ENCODE measurements at regions not wholly inside any gene's neighbourhood (a gene's known extent, or its start where the extent isn't known, plus 50 kb on each side); places are given as distances from the start of the nearest gene placed in this dataset.

- no peak overlapping the region for H3K4me3 Mint-ChIP-seq
- H3K27me3 Mint-ChIP-seq, result peaks cover 27% of the 10 kb centered on the region
- H3K27ac Mint-ChIP-seq, result no peak overlapping the region
- ChIA-PET POLR2A (no interaction called here), CTCF (interaction anchor here (0.6 to 3.5 kb wide), 36 partner anchors 10 to 1657 kb away, joined by 3 to 22 read pairs (median 4); no protein-coding TSS in a partner anchor)
- H3K4me1 Mint-ChIP-seq, result peaks cover 4% of the 10 kb centered on the region
- ATAC-seq, result peak; percentile 84
- intact Hi-C loops (cut with DNase I, micrococcal nuclease), result loop anchor here (1.0 to 2.0 kb wide), 2 partner anchors 963 kb away; no protein-coding TSS in a partner anchor
- no peaks in the 10 kb centered on the region for H3K9me3 Mint-ChIP-seq (ENCODE audit: low read depth)
- DNase-seq, result peak; percentile 69
- H3K36me3 Mint-ChIP-seq (ENCODE audit: low read depth), result no peaks in the 10 kb centered on the region
These were observed 117.6 kb upstream of the FAM204A start for GRCh38 chr10:118459642-118460193.

GRCh38 chr10:118458957-118459641 lies 117.0 kb upstream of the FAM204A start:
- Mint-ChIP-seq H3K4me3 (no peak overlapping the region), H3K36me3 (ENCODE audit: low read depth) (no peaks in the 10 kb centered on the region), H3K27me3 (peaks cover 23% of the 10 kb centered on the region), H3K4me1 (peaks cover 4% of the 10 kb centered on the region), H3K9me3 (ENCODE audit: low read depth) (no peaks in the 10 kb centered on the region), H3K27ac (no peak overlapping the region)
- intact Hi-C loops (cut with DNase I, micrococcal nuclease), result loop anchor here (1.0 to 2.0 kb wide), 2 partner anchors 962 to 963 kb away; no protein-coding TSS in a partner anchor
- ChIA-PET POLR2A (no interaction called here), CTCF (interaction anchor here (0.6 to 3.5 kb wide), 34 partner anchors 9 to 1656 kb away, joined by 3 to 22 read pairs (median 4); no protein-coding TSS in a partner anchor)
- no peak for DNase-seq
- no peak for ATAC-seq

GRCh38 chr10:118457824-118458428 lies 115.8 kb upstream of the FAM204A start:
- H3K27me3 Mint-ChIP-seq, result peaks cover 19% of the 10 kb centered on the region
- no peaks in the 10 kb centered on the region for H3K9me3 Mint-ChIP-seq (ENCODE audit: low read depth)
- CTCF ChIA-PET, result interaction anchor here (0.5 to 3.5 kb wide), 11 partner anchors 8 to 961 kb away, joined by 3 to 22 read pairs (median 7); no protein-coding TSS in a partner anchor
- peaks cover 4% of the 10 kb centered on the region for H3K4me1 Mint-ChIP-seq
- DNase-seq, result no peak
- no peak overlapping the region for H3K27ac Mint-ChIP-seq
- POLR2A ChIA-PET, result no interaction called here
- H3K4me3 Mint-ChIP-seq, result no peak overlapping the region
- ATAC-seq, result no peak
- intact Hi-C loops (cut with DNase I, micrococcal nuclease), result loop anchor here in 1 of 2 experiments (2.0 kb wide), 1 partner anchor 961 kb away; no protein-coding TSS in a partner anchor
- H3K36me3 Mint-ChIP-seq (ENCODE audit: low read depth), result no peaks in the 10 kb centered on the region

GRCh38 chr10:118455181-118455695 lies 113.1 kb upstream of the FAM204A start:
- intact Hi-C loops (cut with DNase I, micrococcal nuclease), result no loop called here
- Mint-ChIP-seq H3K4me3 (no peak overlapping the region), H3K27ac (no peak overlapping the region), H3K9me3 (ENCODE audit: low read depth) (peaks cover 2% of the 10 kb centered on the region), H3K27me3 (peaks cover 21% of the 10 kb centered on the region), H3K4me1 (peaks cover 4% of the 10 kb centered on the region), H3K36me3 (ENCODE audit: low read depth) (peaks cover 2% of the 10 kb centered on the region)
- DNase-seq, result no peak
- POLR2A ChIA-PET, result no interaction called here
- CTCF ChIA-PET, result no interaction called here
- ATAC-seq, result no peak

- no peak overlapping the region for H3K27ac Mint-ChIP-seq
- H3K36me3 Mint-ChIP-seq (ENCODE audit: low read depth), result peaks cover 2% of the 10 kb centered on the region
- POLR2A ChIA-PET, result no interaction called here
- no peaks in the 10 kb centered on the region for H3K4me1 Mint-ChIP-seq
- ATAC-seq, result no peak
- peaks cover 2% of the 10 kb centered on the region for H3K9me3 Mint-ChIP-seq (ENCODE audit: low read depth)
- H3K4me3 Mint-ChIP-seq, result no peak overlapping the region
- no peak for DNase-seq
- CTCF ChIA-PET, result interaction anchor here (1.0 kb wide), 1 partner anchor 34 kb away, joined by 3 read pairs; no protein-coding TSS in a partner anchor
- peaks cover 26% of the 10 kb centered on the region for H3K27me3 Mint-ChIP-seq
- intact Hi-C loops (cut with DNase I, micrococcal nuclease), result no loop called here
These were observed 112.1 kb upstream of the FAM204A start for GRCh38 chr10:118454211-118454610.

- H3K27me3 Mint-ChIP-seq, result peaks cover 21% of the 10 kb centered on the region
- ChIA-PET CTCF (interaction anchor here (0.6 to 0.8 kb wide), 2 partner anchors 114 to 211 kb away, joined by 3 read pairs; no protein-coding TSS in a partner anchor), POLR2A (interaction anchor here (0.8 kb wide), 1 partner anchor 62 kb away, joined by 5 read pairs; no protein-coding TSS in a partner anchor)
- DNase-seq, result no peak
- no peak overlapping the region for H3K4me3 Mint-ChIP-seq
- H3K9me3 Mint-ChIP-seq (ENCODE audit: low read depth), result peaks cover 2% of the 10 kb centered on the region
- intact Hi-C loops (cut with DNase I, micrococcal nuclease), result no loop called here
- no peaks in the 10 kb centered on the region for H3K4me1 Mint-ChIP-seq
- peaks cover 2% of the 10 kb centered on the region for H3K36me3 Mint-ChIP-seq (ENCODE audit: low read depth)
- H3K27ac Mint-ChIP-seq, result no peak overlapping the region
- no peak for ATAC-seq
These were observed 110.0 kb upstream of the FAM204A start for GRCh38 chr10:118452098-118452497.

- Mint-ChIP-seq H3K36me3 (ENCODE audit: low read depth) (peaks cover 2% of the 10 kb centered on the region), H3K27me3 (peaks cover 23% of the 10 kb centered on the region), H3K4me3 (no peak overlapping the region), H3K27ac (no peak overlapping the region), H3K4me1 (no peaks in the 10 kb centered on the region), H3K9me3 (ENCODE audit: low read depth) (peaks cover 2% of the 10 kb centered on the region)
- intact Hi-C loops (cut with DNase I, micrococcal nuclease), result no loop called here
- POLR2A ChIA-PET, result no interaction called here
- DNase-seq (no peak), ATAC-seq (no peak)
- CTCF ChIA-PET, result interaction anchor here (0.6 to 1.7 kb wide), 3 partner anchors 9 to 75 kb away, joined by 3 to 8 read pairs (median 7); no protein-coding TSS in a partner anchor
These were observed 107.4 kb upstream of the FAM204A start for GRCh38 chr10:118449521-118449920.

- H3K36me3 Mint-ChIP-seq (ENCODE audit: low read depth), result peaks cover 2% of the 10 kb centered on the region
- ATAC-seq (no peak), DNase-seq (no peak)
- POLR2A ChIA-PET, result no interaction called here
- CTCF ChIA-PET, result interaction anchor here (1.7 kb wide), 1 partner anchor 10 kb away, joined by 8 read pairs; no protein-coding TSS in a partner anchor
- H3K4me1 Mint-ChIP-seq, result no peaks in the 10 kb centered on the region
- peaks cover 23% of the 10 kb centered on the region for H3K27me3 Mint-ChIP-seq
- H3K9me3 Mint-ChIP-seq (ENCODE audit: low read depth), result peaks cover 2% of the 10 kb centered on the region
- H3K4me3 Mint-ChIP-seq, result no peak overlapping the region
- intact Hi-C loops (cut with DNase I, micrococcal nuclease), result no loop called here
- no peak overlapping the region for H3K27ac Mint-ChIP-seq
These were observed 106.6 kb upstream of the FAM204A start for GRCh38 chr10:118448744-118449143.

- DNase-seq, result no peak
- Mint-ChIP-seq H3K9me3 (ENCODE audit: low read depth) (peaks cover 2% of the 10 kb centered on the region), H3K27me3 (peaks cover 23% of the 10 kb centered on the region), H3K36me3 (ENCODE audit: low read depth) (peaks cover 2% of the 10 kb centered on the region), H3K4me3 (no peak overlapping the region), H3K4me1 (no peaks in the 10 kb centered on the region), H3K27ac (no peak overlapping the region)
- ATAC-seq, result no peak
- ChIA-PET CTCF (interaction anchor here (1.3 to 1.7 kb wide), 3 partner anchors 10 to 12 kb away, joined by 3 to 8 read pairs (median 8); no protein-coding TSS in a partner anchor), POLR2A (no interaction called here)
- intact Hi-C loops (cut with DNase I, micrococcal nuclease), result no loop called here
These were observed 105.5 kb upstream of the FAM204A start for GRCh38 chr10:118447478-118448270.

- DNase-seq, result no peak
- no peaks in the 10 kb centered on the region for H3K9me3 Mint-ChIP-seq (ENCODE audit: low read depth)
These were observed 103.4 kb upstream of the FAM204A start for GRCh38 chr10:118445535-118445934.

GRCh38 chr10:118444069-118444468 lies 101.9 kb upstream of the FAM204A start:
- no peaks in the 10 kb centered on the region for H3K36me3 Mint-ChIP-seq (ENCODE audit: low read depth)
- POLR2A ChIA-PET, result no interaction called here
- CTCF ChIA-PET, result interaction anchor here (0.6 to 3.5 kb wide), 2 partner anchors 16 to 704 kb away, joined by 4 to 13 read pairs; no protein-coding TSS in a partner anchor
- no peaks in the 10 kb centered on the region for H3K9me3 Mint-ChIP-seq (ENCODE audit: low read depth)
- DNase-seq, result no peak
- H3K4me3 Mint-ChIP-seq, result no peak overlapping the region
- no peak overlapping the region for H3K27ac Mint-ChIP-seq
- ATAC-seq, result no peak
- intact Hi-C loops (cut with DNase I, micrococcal nuclease), result no loop called here
- peaks cover 19% of the 10 kb centered on the region for H3K27me3 Mint-ChIP-seq
- H3K4me1 Mint-ChIP-seq, result no peaks in the 10 kb centered on the region

More at GRCh38 chr10:118445535-118445934, 103.4 kb upstream of the FAM204A start:
- ChIA-PET CTCF (interaction anchor here (3.5 kb wide), 1 partner anchor 14 kb away, joined by 13 read pairs; no protein-coding TSS in a partner anchor), POLR2A (no interaction called here)
- Mint-ChIP-seq H3K4me3 (no peak overlapping the region), H3K4me1 (no peaks in the 10 kb centered on the region), H3K36me3 (ENCODE audit: low read depth) (no peaks in the 10 kb centered on the region), H3K27ac (no peak overlapping the region), H3K27me3 (peaks cover 21% of the 10 kb centered on the region)
- intact Hi-C loops (cut with DNase I, micrococcal nuclease), result no loop called here
- ATAC-seq, result no peak
